WTC11 (cell line): ENCODE measurements at regions not wholly inside any gene's neighbourhood (a gene's known extent, or its start where the extent isn't known, plus 50 kb on each side); places are given as distances from the start of the nearest gene placed in this dataset.

ENCODE experiments used
- CBFB ChIP-seq: sonication (generic); formaldehyde crosslinking; IDR thresholded peaks from 2 replicates; pipeline ENCODE4 v1.8.1; 2022; ENCODE audit warnings: mild to moderate bottlenecking, low read depth, missing genetic modification reagents
- CTCF ChIP-seq: fragments of 200-600 bp; IDR thresholded peaks from 2 replicates; pipeline ENCODE4 v1.8.0; 2022; ENCODE audit warnings: antibody characterized with exemption
- E2F5 ChIP-seq: sonication (generic); formaldehyde crosslinking; IDR thresholded peaks from 2 replicates; pipeline ENCODE4 v1.8.1; 2022; ENCODE audit warnings: mild to moderate bottlenecking, moderate library complexity, missing genetic modification reagents
- NR3C1 ChIP-seq: sonication (generic); formaldehyde crosslinking; conservative IDR thresholded peaks from 2 replicates; pipeline ENCODE4 v1.8.1; 2023; ENCODE audit warnings: low read depth, mild to moderate bottlenecking, missing genetic modification reagents
- ZNF512 ChIP-seq: sonication (generic); formaldehyde crosslinking; IDR thresholded peaks from 2 replicates; pipeline ENCODE4 v1.8.1; 2022; ENCODE audit warnings: missing genetic modification reagents, borderline replicate concordance

- TF ChIP-seq ZNF512 (CRISPR knock-in tag), result no peak
- TF ChIP-seq CBFB (CRISPR knock-in tag), result no peak
- no peak for TF ChIP-seq CTCF
- TF ChIP-seq E2F5 (CRISPR knock-in tag), result no peak
- no peak for TF ChIP-seq NR3C1
Observed at GRCh38 chr4:14771504-14772175, 230.6 kb upstream of the CPEB2 start.
